Activated naive CD4-positive, alpha-beta T cell treated with anti-CD3 and anti-CD28 coated beads, Interleukin-2, amount 50 U/mL, for 16 hours (primary cell): ENCODE measurements at regions not wholly inside any gene's neighbourhood (a gene's known extent, or its start where the extent isn't known, plus 50 kb on each side); places are given as distances from the start of the nearest gene placed in this dataset.

Source experiments
- DNase-seq: peaks from one replicate; pipeline ENCODE4 v3.0.0-alpha.2; 2020

DNA sequence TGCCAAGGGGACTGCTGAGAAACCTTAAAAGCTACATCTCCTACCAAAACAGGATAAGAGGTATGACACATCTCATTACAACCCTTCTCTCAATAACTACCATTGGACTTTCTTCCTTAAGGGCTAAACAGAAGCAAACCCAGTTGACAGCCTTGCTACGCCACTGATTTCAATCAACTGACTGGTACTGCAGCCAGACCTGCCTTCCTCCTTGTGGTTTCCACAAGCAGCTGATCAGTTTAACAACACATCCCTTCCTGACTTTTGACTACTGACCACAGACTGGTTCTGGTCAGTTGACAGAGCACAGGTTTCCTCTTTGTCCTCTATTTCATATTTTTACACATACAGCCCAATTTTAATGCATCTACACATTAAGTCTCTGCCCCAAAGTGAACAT lies 108.8 kb downstream of the ADAMTS1 start:
- DNase-seq = no peak

DNA sequence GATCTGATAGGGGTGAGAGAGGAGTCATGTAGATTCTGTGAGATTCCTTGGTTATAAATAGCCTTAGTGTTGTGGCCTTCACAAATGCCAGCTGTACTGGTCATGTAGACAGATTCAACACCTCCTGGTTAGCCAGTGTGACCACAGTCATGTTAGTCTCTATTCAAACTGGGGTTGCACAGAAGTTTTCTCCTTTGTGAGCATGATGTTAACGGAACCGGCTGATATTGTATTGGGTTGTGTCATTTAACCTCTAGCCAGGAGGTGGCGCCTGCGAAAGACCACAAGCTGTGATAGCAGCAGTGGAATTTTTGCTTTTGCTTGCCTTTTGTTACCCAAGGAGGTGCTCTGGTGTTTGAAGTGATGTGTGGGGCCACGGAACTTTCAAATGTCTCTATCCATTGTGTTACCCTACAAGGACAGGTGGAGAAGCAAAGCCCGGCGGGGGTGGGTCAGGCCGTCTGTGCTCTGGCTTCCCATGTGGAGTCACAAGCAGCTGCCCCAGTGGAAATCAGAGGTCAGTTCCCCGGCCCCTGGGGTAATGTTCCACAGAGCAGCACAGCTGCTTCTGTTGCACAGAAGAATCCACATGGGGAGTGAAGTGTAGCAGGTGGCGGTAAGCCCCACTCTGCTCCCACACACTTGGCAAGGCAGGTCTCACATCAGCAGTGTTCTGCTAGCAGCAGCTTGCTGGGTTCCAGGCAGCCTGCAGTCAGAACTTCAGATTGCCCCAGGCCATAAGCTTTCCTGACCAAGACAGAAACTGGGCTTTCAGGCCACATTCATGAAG lies 112.6 kb downstream of the ADAMTS1 start:
- DNase-seq = peak; percentile 22

DNA sequence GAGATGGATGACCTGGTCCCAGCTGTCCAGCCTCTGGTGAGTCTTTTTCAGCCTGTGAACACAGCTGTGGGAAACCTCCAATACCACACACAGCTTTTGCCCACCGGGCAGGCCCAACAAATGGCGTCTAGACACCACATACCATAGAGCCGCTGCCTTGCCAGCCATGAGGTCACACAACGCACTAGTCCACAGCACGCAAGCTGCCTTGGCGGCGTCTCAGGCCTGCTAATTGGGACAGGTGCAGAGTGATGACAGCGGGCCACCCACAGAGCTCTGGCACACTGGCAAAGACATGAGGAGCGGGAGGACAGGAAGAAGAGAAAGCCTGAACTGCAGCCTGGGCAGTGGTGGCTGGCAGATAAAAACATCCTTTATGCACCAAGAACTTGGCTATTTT lies 125.5 kb downstream of the ADAMTS1 start:
- DNase-seq = no peak

DNA sequence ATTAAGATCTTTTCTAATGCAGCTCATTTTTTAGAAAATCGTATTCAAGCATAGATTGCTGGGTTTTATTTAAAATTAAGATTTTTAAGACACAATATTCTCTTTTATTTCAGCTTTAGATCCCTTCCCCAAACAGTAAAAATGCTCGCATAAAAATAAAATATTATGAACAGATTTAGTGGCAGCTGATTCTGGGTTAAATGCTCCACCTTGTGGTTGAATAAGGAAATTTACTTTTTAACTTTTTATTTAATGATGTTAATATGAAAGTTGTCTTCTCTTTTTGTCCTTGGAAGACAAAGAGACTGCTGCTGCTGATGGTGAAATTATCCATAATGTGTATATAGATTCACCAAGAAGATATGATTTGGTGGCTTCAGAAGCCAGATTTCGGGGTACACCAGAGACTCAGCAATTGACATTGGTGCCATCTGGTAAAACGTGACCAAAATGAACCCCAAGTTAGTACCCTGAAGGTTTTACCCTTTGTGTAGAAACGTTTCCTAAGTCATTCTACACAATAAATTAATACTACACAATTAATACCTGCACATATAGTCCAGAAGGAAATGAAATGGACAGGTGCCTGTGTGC lies 128.0 kb downstream of the ADAMTS1 start:
- DNase-seq = no peak

DNA sequence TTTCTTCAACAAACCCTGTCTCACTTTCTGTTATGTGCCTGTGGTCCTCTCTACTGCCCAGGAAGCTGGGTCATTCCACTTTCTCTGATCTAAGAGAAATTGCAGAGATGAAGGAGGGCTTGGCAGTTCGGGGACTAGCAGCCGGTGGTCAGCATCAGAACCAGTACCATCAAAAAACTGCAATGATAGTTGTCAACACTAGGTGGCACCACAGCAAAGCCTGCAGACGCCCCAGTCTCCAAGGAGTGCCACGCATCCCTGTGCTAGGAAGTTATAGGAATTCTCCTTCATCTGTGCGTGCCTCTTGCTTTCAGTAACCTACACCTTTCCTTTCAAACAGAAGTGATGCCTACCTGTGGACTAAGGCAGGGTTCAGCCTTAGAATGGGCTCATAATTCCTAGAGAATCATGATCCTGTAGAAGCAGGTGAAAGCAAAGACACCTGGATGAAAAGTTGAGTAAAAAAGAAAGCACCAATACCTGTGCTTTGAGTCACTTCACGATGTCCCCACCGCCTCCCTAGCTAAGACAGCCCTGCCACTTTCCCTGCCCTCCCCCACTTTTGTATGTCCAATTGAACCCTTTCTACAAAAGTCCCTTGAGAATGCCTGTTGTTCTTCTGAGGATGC lies 129.2 kb downstream of the ADAMTS1 start:
- no peak for DNase-seq

DNA sequence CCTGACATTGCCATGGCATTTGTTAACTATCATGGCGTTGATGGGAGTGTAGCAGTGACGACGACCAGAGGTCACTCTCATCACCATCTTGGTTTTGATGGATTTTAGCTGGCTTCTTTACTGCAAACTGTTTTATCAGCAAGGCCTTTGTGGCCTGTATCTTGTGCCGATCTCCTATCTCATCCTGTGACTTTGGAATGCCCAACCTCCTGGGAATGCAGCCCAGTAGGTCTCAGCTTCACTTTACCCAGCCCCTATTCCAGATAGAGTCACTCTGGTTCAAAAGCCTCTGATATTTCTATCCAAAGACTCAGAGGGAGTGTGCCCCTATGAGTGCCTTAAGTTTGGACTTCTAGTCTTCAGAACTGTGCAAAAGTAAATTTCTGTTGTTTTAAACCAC lies 130.1 kb downstream of the ADAMTS1 start:
- DNase-seq = no peak

DNA sequence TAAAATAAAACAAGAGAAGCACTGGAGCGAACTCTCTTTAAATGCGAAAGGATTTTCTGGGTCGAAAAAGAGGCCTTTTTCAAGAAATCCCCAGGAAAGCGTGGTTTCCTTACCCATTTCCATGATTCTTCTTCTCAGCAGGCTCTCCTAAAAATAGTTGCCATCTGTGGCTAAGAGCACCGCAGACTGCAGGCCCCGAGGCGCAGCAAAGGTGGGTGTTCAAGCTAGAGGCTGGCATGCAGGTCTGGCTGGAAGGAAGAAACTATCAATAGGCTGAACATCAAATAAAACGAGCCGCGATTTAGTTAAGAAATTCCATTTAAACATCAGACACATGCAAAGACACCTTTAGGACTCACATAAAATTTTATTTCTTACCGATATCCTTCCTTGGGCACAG lies 135.1 kb downstream of the ADAMTS1 start:
- DNase-seq = no peak

DNA sequence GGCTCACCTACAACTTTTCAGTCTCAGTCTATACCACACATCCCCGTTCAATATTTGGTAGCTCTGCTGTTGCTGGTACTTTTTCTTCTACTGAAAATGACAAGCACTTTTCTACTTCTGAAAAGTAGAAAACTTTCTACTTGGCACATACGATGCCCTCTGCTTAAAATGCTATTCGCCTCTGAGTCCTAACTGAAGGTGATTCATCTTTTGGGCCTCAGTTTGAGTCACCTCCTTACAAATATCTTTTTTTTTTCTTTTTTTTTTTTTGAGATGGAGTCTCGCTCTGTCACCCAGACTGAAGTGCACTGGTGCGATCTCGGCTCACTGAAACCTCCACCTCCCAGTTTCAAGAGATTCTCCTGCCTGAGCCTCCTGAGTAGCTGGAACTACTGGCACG lies 136.0 kb upstream of the CYYR1 start:
- DNase-seq = no peak

DNA sequence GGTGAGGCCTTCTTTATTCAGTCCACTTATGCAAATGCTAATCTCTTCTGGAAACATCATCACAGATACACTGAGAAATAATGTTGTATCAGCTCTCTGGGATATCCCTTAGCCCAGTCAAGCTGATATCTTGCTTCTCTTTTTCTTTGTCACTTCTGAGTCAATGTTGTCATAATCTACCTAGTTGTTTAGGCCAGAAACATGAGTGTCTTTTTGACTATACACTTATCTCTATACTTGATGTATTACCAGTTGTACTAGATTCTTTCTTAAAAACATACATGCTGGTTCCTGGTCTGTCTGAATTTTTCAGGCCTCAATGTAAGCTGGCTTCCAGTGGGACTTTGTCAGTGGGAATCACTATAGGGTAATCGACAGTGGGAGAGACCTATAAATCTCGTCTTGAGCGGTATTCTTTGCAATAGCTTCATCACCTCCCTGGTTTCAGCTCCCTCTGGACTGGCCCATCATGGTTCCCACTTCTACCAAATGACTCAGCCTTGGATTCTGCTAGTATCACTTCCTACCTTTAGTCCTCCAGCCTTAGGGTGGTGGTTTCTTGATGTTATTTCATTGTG lies 135.2 kb upstream of the CYYR1 start:
- DNase-seq = no peak

DNA sequence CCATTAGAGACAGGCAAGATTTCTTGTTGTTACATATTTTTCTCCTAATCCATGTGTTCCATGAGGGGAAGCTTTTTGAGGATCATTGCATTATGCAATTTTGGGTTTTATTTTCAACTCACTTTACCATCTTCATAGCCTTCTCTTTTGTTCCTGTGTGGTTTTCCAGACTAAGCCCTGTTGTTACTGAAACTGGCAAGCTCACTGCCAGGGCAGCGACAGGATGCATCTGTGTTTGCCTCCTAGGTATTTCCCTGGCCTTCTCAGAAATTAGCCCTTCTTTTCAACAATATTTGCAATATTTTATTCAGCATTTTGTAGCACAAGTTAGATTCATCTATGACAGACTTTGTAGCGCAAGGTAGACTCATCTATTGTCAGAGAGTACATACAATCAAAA lies 134.2 kb upstream of the CYYR1 start:
- no peak for DNase-seq

DNA sequence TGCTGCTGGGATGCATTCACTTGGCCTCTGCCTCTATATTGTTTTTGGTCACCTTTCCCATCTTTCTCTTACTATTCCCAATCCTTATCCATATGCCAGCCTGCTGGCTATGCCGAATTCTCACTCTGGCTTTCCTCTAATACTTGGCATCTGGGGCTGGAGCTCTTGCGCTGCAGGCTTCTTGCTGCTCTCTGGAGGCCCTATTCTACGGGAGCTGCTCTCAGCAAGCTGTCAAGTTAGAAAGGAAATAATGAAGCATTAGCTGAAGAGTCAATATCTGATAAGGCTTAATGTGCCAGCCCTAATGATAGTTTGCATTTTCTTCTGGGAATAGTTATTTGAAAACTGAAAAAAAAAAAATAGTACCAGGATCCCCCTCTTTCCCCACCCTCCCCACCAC lies 125.3 kb upstream of the CYYR1 start:
- no peak for DNase-seq

DNA sequence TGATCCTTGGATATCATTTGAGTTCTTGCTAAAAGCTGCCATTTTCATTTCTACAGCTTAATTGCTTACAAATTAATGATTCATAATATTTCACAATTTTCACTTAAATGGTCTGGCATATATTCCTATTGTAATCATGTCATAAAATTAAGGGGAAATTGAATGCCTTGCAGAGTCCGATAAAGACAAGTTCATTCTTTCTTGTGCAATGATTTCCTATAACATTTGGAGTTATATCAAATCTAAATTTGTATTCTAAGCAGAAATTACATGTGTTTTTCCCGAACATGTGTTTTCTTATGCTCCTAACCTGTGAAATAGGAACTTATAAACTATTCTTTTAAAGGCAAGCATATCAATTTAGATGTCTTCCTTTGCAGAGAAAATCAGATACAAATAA lies 118.3 kb upstream of the CYYR1 start:
- DNase-seq = no peak

DNA sequence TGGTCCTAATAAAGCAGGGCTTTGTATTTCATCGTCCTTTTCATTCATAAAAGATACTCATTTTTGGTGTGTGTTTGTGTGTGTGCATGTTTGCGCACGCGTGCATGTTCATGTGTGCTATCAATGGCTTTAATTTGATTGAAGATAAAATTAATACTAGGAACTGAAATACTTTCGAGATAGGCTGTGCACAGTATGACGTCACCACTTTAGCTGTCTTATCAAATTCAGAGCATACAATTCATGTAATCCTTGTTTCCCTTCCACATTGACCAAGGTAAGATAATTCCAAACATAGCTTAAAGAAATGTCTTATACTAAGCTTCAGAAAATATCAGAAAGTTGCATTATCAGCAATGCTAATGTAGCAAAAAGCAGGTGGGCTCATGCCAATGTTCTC lies 113.6 kb upstream of the CYYR1 start:
- DNase-seq = no peak

DNA sequence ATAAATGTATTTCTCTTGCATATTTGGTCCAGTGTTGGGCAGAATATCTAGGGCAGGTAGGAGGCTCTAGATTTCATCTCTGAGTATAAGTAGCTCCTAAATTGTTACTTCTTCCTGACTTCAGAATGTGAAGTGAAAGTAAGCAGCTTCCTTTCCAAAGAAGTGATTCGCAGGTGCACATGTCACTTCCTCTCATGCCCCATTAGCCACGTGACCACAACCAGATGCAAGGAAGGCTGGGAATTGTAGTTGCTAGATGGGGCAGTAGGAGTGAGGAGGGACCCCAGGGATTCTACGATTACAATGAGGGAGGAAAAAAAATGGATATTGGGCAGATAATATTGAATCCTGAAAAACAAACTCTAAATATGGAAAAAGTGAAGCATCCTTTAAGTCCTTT lies 113.2 kb upstream of the CYYR1 start:
- DNase-seq = no peak

DNA sequence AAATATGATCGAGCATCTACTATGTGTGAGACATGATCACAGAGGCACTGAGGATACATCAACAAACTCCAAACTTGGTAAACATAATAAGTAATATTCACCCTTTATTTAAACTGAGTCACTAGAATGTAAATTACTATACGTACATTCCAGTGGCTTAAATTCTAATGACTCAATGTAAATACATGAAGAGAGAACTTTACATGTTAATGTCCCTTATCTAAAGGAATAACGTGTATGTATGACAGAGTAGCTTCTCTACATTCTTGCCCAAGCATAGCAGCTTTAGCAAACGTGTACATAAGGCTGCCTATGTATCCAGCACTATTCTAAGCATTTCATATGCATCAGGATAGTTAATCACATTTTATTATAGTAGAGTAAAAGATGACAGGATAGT lies 111.8 kb upstream of the CYYR1 start:
- DNase-seq = no peak

DNA sequence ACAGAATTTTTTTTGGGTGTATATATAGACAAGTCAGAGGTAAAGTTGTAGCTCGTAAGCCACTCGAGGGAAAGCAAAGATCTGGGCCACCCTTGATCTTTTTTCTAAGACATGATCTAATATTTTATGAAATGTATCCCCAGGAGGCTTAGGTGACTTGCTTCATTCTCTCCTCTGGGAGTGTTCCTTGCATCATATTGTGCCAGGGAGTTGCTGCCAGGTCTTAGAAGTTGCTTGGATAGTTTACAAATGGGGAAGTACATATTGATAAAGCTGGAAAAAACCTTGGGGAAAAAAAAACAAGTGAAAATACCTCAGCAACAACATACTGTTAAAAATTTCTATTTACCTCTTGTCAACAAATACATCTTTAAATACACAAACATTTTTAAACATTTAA lies 110.9 kb upstream of the CYYR1 start:
- no peak for DNase-seq

DNA sequence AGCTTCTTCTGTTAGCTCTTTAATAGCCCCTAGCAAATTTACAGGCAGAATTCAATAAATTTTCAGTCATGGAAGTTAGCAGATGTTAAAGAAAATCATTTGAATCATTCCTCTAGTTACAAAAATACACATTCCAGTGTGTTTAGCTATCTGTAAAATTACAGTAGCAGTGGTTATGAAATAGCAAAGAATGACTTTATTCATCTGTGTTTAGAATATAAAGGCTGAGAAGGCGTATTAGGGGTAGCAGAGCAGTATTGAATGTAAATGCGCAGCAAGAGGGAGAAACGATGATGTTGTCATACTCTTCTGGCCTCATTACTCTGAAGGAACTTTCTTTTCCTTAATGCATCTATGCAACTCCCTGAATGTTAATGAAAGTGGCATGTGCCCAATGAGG lies 106.2 kb upstream of the CYYR1 start:
- DNase-seq = no peak

DNA sequence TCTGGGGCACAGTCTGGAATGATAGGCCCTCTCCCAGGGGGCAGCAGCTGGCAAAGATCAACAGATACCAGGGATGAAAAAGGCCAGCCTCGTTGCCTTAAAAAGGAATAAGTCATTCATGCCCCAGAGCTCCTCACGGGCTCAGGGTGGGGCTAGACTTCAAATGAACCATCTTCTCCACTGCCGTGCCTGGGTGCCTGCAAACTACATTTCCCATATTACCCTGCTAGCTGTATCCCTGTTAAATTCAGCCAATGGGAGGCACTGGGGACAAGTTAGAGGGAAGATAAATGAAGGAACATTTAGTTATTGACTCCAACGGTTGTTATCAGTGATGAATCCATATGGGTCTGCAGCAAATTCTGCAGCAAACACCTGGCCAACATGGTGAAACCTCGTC lies 101.2 kb upstream of the CYYR1 start:
- DNase-seq = no peak

DNA sequence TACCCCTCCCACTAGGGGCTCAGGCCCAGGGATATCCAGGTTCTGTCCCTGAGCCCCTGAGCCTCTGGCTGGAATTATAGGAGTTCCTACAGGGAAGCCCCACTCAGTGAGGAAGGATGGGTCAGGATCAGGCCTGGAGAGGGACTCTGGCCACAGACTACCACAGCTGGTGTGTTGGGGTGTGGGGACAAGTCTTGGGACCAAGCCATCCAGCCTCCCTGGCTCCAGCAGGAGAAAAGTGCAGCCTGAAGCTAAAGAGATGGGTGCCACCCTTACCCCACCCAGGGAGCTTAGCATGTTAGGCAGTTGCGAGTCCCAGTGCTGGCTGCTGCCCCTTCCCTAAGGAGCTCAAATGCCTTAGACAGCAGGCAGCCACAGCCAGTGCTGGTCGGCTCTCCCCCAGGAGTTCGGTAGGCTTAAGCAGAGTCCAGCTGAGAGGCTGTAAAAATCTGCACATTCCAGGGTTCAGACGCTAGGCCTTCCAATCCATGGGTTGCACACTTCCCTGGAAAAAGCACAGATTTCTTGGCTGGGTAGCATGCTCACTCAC lies 96.2 kb upstream of the CYYR1 start:
- DNase-seq = no peak

DNA sequence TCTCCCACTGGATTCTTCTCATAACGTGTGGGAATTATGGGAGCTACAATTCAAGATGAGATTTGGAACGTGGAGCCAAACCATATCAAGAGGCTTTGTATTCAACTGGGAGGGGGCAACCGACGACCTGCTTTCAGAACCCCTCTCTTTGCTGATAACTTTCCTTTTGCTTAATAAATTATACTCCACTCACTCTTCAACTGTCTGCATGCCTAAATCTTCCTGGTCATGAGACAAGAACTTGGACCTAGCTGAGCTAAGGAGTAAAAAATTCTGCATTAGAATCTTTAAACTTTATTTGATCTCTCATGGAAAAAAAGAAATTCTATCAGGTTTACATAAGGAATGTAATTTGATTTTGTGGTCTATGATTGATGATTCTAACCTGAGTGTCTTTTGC lies 86.7 kb upstream of the CYYR1 start:
- DNase-seq = no peak

DNA sequence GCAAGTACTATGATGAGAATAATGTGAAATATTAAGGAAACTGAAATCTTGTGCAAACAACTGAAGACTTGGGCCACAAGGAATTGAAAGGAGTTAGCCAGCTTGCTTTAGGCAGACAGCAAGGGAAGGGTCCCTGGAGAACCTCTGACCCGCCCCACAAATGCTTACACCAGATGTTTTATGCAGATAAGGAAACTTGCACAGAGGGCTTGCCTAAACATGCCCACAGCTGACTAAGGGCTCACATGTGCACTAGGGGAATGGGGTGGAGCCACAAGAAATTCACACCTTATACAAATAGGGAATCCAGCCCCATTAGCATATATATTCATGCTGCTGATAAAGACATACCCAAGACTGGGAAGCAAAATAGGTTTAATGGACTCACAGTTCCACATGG lies 86.1 kb upstream of the CYYR1 start:
- DNase-seq = no peak

DNA sequence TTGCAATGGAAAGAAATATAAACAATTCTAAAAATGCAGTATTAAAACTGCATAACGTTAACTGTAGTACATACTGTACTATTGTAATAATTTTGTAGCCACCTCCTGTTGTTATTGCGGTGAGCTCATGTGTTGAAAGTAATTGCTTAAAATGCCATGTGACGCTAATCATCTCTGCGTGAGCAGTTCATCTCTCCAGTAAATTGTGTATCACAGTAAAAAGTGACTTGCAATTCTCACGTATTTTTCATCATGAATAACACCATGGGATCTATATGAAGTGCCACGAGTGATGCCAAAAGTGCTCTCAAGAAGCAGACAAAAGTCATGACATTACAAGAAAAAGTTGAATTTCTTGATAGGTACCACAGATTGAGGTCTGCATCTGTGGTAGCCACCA lies 82.4 kb upstream of the CYYR1 start:
- DNase-seq = no peak

DNA sequence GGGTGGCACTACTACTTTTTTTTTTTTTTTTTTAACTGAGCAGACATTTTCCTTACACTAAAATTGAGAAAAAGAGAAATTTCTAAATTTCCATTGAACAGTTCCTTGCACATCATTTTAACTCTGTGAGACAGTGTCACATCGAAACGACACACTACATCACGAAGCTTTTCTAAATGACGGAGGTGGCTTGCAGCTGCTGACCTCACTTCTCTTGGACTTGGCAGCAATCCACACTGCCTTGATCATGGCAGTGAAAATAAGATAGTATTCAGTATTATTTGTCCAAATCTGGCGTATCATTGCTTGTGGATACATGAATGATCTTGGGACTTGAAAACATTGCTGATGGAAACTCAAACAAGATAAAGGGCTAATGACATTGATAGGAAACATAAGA lies 80.3 kb upstream of the CYYR1 start:
- no peak for DNase-seq

DNA sequence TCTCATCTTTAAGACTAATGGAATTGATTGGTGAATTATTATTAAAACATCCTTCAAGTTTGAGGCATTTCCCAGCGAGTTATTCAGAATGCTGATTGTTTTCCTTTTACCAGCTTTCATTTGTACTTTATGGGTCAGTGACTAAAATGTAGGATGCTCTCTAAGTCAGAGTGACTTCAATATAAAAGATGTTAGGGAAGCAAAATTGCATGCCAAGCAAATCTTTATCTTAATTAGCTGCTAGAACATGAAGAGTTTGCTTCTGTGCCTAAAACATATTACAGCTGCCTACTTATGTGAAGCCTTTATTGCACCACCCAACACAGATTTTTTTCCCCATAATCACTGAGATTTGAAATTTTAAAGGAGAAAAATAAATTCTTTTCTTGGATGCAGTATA lies 79.8 kb upstream of the CYYR1 start:
- no peak for DNase-seq
